ENCODE measurements at regions not wholly inside any gene's neighbourhood (a gene's known extent, or its start where the extent isn't known, plus 50 kb on each side); places are given as distances from the start of the nearest gene placed in this dataset.

GRCh38 chr11:11173316-11174025 lies 179.6 kb downstream of the CSNK2A3 start:
- TF ChIP-seq ZFX (IDR thresholded peaks at IDR 0.05), result no peak
- TF ChIP-seq CTCF (conservative IDR thresholded peaks at IDR 0.05), result no peak
- H3K27ac ChIP-seq, result no peak overlapping the region

- no peak for TF ChIP-seq CTCF (conservative IDR thresholded peaks at IDR 0.05)
- no peak for TF ChIP-seq ZFX (IDR thresholded peaks at IDR 0.05)
- H3K27ac ChIP-seq, result no peak overlapping the region
Measured at GRCh38 chr11:11171854-11172253, 181.2 kb downstream of the CSNK2A3 start.

GRCh38 chr11:11171285-11171684 lies 181.8 kb downstream of the CSNK2A3 start:
- TF ChIP-seq ZFX (IDR thresholded peaks at IDR 0.05) (no peak), CTCF (conservative IDR thresholded peaks at IDR 0.05) (no peak)
- no peak overlapping the region for H3K27ac ChIP-seq

GRCh38 chr11:11170352-11171084 lies 182.5 kb downstream of the CSNK2A3 start:
- TF ChIP-seq CTCF (conservative IDR thresholded peaks at IDR 0.05), result no peak
- no peak for TF ChIP-seq ZFX (IDR thresholded peaks at IDR 0.05)
- no peak overlapping the region for H3K27ac ChIP-seq

- TF ChIP-seq CTCF (conservative IDR thresholded peaks at IDR 0.05), result no peak
- no peak for TF ChIP-seq ZFX (IDR thresholded peaks at IDR 0.05)
- no peak overlapping the region for H3K27ac ChIP-seq
Measured at GRCh38 chr11:11169715-11170351, 183.2 kb downstream of the CSNK2A3 start.

- TF ChIP-seq ZFX (IDR thresholded peaks at IDR 0.05) (no peak), CTCF (conservative IDR thresholded peaks at IDR 0.05) (no peak)
- no peak overlapping the region for H3K27ac ChIP-seq
Measured at GRCh38 chr11:11167806-11168205, 185.2 kb downstream of the CSNK2A3 start.

GRCh38 chr11:11164334-11164690 lies 188.7 kb downstream of the CSNK2A3 start:
- H3K27ac ChIP-seq, result no peak overlapping the region
- no peak for TF ChIP-seq CTCF (conservative IDR thresholded peaks at IDR 0.05)
- no peak for TF ChIP-seq ZFX (IDR thresholded peaks at IDR 0.05)
